Endothelial cell of umbilical vein (primary cell): ENCODE measurements at regions not wholly inside any gene's neighbourhood (a gene's known extent, or its start where the extent isn't known, plus 50 kb on each side); places are given as distances from the start of the nearest gene placed in this dataset.

Source experiments
- CTCF ChIP-seq, 2 donors: IDR thresholded peaks; 1 replicate in 1 of 2; 2 replicates in 1 of 2; pipeline ENCODE4 v1.5.1; 2011; ENCODE audit warnings: low read length in 2 of 2, mild to moderate bottlenecking in 2 of 2, moderate library complexity in 2 of 2, control low read depth in 1 of 2, inconsistent platforms in 1 of 2, low read depth in 1 of 2; ENCODE audit not compliant: insufficient read depth in 1 of 2; ENCODE audit errors: extremely low read depth in 1 of 2
- EZH2 ChIP-seq: IDR thresholded peaks from 2 replicates; pipeline ENCODE4 v1.6.1; 2012; ENCODE audit warnings: borderline replicate concordance, low read depth, mild to moderate bottlenecking, moderate library complexity, low read length, inconsistent platforms; ENCODE audit not compliant: severe bottlenecking
- MYC ChIP-seq: IDR thresholded peaks from one replicate; pipeline ENCODE4 v1.6.1; 2011; ENCODE audit warnings: mild to moderate bottlenecking, low read depth, low read length
- POLR2A ChIP-seq: IDR thresholded peaks from 2 replicates; pipeline ENCODE4 v1.6.1; 2012; ENCODE audit warnings: low read depth, mild to moderate bottlenecking, control low read depth, low read length

DNA sequence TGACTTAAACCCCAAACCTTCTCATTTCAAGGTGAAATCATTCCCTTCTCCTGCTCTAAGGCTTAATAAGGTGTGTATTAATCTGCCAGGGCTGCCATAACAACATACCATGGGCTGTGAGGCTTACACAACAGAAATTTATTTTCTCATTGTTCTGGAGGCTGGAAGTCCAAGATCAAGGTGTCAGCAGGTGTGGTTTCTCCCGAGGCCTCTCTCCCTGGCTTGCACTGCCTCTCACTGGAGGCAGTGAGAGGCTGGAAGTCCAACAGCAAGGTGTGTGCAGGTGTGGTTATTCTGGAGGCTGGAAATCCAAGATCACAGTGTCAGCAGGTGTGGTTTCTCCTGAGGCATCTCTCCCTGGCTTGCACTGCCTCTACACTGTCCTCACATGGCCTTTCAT lies 280.3 kb upstream of the TUT7 start:
- TF ChIP-seq CTCF (IDR thresholded peaks at IDR 0.05; ENCODE audit: extremely low read depth in 1 of 2, insufficient read depth in 1 of 2, low read depth in 1 of 2, low read length in 2 of 2) (no peak), POLR2A (no peak), MYC (no peak), EZH2 (no peak)
